Transverse colon (tissue), 4 donors: ENCODE measurements at regions not wholly inside any gene's neighbourhood (a gene's known extent, or its start where the extent isn't known, plus 50 kb on each side); places are given as distances from the start of the nearest gene placed in this dataset.

Experiments
- CTCF ChIP-seq, 5 experiments: fragments of 200-600 bp in 3 of 5; fragments of 450-650 bp in 2 of 5; sonication (generic) in 3 of 5; IDR thresholded peaks; 1 replicate in 2 of 5; 2 replicates in 3 of 5; pipeline ENCODE4 v1.5.1; 2016 to 2017; ENCODE audit warnings: antibody characterized with exemption in 5 of 5, inconsistent platforms in 3 of 5, mild to moderate bottlenecking in 2 of 5, moderate library complexity in 1 of 5
- EP300 ChIP-seq: sonication (generic); formaldehyde crosslinking; IDR thresholded peaks from one replicate; pipeline ENCODE4 v1.6.1; 2017; ENCODE audit warnings: antibody characterized with exemption, low read depth
- POLR2AphosphoS5 ChIP-seq, 3 donors: sonication (generic); formaldehyde crosslinking; IDR thresholded peaks; one replicate each; pipeline ENCODE4 v1.6.1; 2016; ENCODE audit warnings: antibody characterized with exemption in 3 of 3

- TF ChIP-seq CTCF (IDR thresholded peaks at IDR 0.05) (no peak), POLR2AphosphoS5 (IDR thresholded peaks at IDR 0.05) (no peak), EP300 (no peak)
Observed at GRCh38 chr4:128483041-128483440, 195.4 kb upstream of the PGRMC2 start.
